Neural progenitor cell (in vitro differentiated cells): ENCODE measurements at regions not wholly inside any gene's neighbourhood (a gene's known extent, or its start where the extent isn't known, plus 50 kb on each side); places are given as distances from the start of the nearest gene placed in this dataset.

Experiments used
- DNase-seq: peaks from one replicate; pipeline ENCODE4 v3.0.0-alpha.2; 2016; ENCODE audit warnings: low spot score
- H2AFZ ChIP-seq: fragments of 200-600 bp; sonication (generic); replicated peaks from 2 replicates; pipeline ENCODE4 v1.6.1; 2016; ENCODE audit warnings: antibody characterized with exemption
- H3F3A ChIP-seq: fragments of 200-600 bp; sonication (generic); 2 replicates; pipeline ENCODE4 v1.6.1; 2016; ENCODE audit warnings: antibody characterized with exemption, low read depth
- H3K27ac ChIP-seq: fragments of 200-600 bp; sonication (generic); 2 replicates; pipeline ENCODE4 v1.5.1; 2016; ENCODE audit warnings: mild to moderate bottlenecking
- H3K27me3 ChIP-seq: fragments of 200-600 bp; sonication (generic); 2 replicates; pipeline ENCODE4 v1.6.1; 2016; ENCODE audit warnings: mild to moderate bottlenecking, moderate library complexity
- H3K36me3 ChIP-seq: fragments of 200-600 bp; sonication (generic); 2 replicates; pipeline ENCODE4 v1.5.1; 2016
- H3K4me1 ChIP-seq: fragments of 200-600 bp; sonication (generic); 2 replicates; pipeline ENCODE4 v1.6.1; 2016; ENCODE audit warnings: mixed run types
- H3K4me2 ChIP-seq: fragments of 200-600 bp; sonication (generic); 2 replicates; pipeline ENCODE4 v1.6.1; 2016
- H3K4me3 ChIP-seq: fragments of 200-600 bp; sonication (generic); 2 replicates; pipeline ENCODE4 v1.5.1; 2016
- H3K79me2 ChIP-seq: fragments of 200-600 bp; sonication (generic); 2 replicates; pipeline ENCODE4 v1.6.1; 2016; ENCODE audit warnings: low read depth
- H3K9ac ChIP-seq: fragments of 200-600 bp; sonication (generic); 2 replicates; pipeline ENCODE4 v1.6.1; 2016
- H3K9me3 ChIP-seq: fragments of 200-600 bp; sonication (generic); 2 replicates; pipeline ENCODE4 v1.5.1; 2016; ENCODE audit warnings: low read depth
- H4K20me1 ChIP-seq: fragments of 200-600 bp; sonication (generic); 2 replicates; pipeline ENCODE4 v1.6.1; 2016; ENCODE audit warnings: low read depth
- H3K27ac Mint-ChIP-seq: 3 replicates; pipeline ENCODE4 v1.8.0; 2021; ENCODE audit warnings: mixed read lengths
- H3K27me3 Mint-ChIP-seq: 2 replicates; pipeline ENCODE4 v1.8.0; 2022; ENCODE audit warnings: low read depth, mild to moderate bottlenecking, inconsistent platforms, moderate library complexity, mixed read lengths; ENCODE audit not compliant: insufficient read depth
- H3K36me3 Mint-ChIP-seq: 3 replicates; pipeline ENCODE4 v1.8.0; 2021; ENCODE audit warnings: mixed read lengths
- H3K4me1 Mint-ChIP-seq: 3 replicates; pipeline ENCODE4 v1.8.0; 2021; ENCODE audit warnings: mixed read lengths
- H3K4me3 Mint-ChIP-seq: 3 replicates; pipeline ENCODE4 v1.8.0; 2021; ENCODE audit warnings: mild to moderate bottlenecking, moderate library complexity, mixed read lengths
- H3K9me3 Mint-ChIP-seq: 3 replicates; pipeline ENCODE4 v1.8.0; 2020; ENCODE audit warnings: mixed read lengths
- EZH2 ChIP-seq: fragments of 200-600 bp; sonication (generic); IDR thresholded peaks from 2 replicates; pipeline ENCODE4 v1.6.1; 2017; ENCODE audit warnings: antibody characterized with exemption, mild to moderate bottlenecking, moderate library complexity
- EZH2phosphoT487 ChIP-seq: fragments of 200-600 bp; sonication (generic); IDR thresholded peaks from 2 replicates; pipeline ENCODE4 v1.6.1; 2017; ENCODE audit warnings: antibody characterized with exemption
- TF ChIP-seq, protein P1 (sequence below): fragments of 200-600 bp; sonication (generic); IDR thresholded peaks from 2 replicates; pipeline ENCODE4 v1.5.1; 2017; ENCODE audit warnings: antibody characterized with exemption, mild to moderate bottlenecking

DNA sequence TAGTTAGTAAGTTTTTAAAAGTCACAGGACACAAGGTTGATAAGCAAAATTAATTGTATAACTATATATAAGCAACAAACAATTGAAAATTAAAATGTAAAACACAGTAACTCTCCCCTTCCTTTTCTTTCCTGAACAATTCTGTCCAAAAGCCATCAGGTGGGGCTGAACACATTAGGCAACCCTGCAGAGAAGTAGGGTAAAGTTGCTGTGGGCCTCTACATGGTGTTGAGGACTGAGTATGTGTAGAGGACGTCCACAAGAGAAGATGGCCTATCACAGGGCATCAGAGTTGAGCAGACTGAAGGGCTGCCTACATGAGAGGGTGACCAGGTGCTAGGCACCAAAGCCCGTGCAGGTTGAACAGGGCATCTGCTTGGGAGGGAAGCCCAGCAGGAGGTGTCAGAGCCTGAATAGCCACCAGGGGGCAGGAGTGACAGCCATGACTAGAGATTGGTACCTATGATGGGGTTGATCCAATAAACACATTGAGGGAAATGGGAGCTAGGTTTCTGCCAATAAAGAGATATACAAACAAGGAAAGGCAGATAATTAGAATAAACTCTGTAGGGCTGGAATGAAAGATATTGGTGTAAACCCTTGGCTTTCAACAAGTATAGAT is 415.1 kb downstream of the NPIPA8 start:
- no peak overlapping the region for H3K9ac ChIP-seq
- H3F3A ChIP-seq: peaks cover 1% of the 10 kb centered on the region
- Mint-ChIP-seq H3K4me1 (peaks cover 5% of the 10 kb centered on the region), H3K27ac (no peak overlapping the region), H3K4me3 (no peak overlapping the region), H3K9me3 (peaks cover 25% of the 10 kb centered on the region), H3K27me3 (no peaks in the 10 kb centered on the region), H3K36me3 (no peaks in the 10 kb centered on the region)
- H3K9me3 ChIP-seq: peaks cover 5% of the 10 kb centered on the region
- peaks cover 4% of the 10 kb centered on the region for H3K4me1 ChIP-seq
- no peaks in the 10 kb centered on the region for H3K79me2 ChIP-seq
- H3K27ac ChIP-seq: no peak overlapping the region
- no peak overlapping the region for H2AFZ ChIP-seq
- peak; percentile 40 for DNase-seq
- no peak overlapping the region for H3K4me3 ChIP-seq
- H3K36me3 ChIP-seq: no peaks in the 10 kb centered on the region
- H3K27me3 ChIP-seq: no peaks in the 10 kb centered on the region
- no peak for TF ChIP-seq EZH2phosphoT487
- no peak for TF ChIP-seq EZH2
- TF ChIP-seq, protein P1, sequence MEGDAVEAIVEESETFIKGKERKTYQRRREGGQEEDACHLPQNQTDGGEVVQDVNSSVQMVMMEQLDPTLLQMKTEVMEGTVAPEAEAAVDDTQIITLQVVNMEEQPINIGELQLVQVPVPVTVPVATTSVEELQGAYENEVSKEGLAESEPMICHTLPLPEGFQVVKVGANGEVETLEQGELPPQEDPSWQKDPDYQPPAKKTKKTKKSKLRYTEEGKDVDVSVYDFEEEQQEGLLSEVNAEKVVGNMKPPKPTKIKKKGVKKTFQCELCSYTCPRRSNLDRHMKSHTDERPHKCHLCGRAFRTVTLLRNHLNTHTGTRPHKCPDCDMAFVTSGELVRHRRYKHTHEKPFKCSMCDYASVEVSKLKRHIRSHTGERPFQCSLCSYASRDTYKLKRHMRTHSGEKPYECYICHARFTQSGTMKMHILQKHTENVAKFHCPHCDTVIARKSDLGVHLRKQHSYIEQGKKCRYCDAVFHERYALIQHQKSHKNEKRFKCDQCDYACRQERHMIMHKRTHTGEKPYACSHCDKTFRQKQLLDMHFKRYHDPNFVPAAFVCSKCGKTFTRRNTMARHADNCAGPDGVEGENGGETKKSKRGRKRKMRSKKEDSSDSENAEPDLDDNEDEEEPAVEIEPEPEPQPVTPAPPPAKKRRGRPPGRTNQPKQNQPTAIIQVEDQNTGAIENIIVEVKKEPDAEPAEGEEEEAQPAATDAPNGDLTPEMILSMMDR: peak; percentile 48
- H3K4me2 ChIP-seq: no peak overlapping the region
- no peaks in the 10 kb centered on the region for H4K20me1 ChIP-seq

DNA sequence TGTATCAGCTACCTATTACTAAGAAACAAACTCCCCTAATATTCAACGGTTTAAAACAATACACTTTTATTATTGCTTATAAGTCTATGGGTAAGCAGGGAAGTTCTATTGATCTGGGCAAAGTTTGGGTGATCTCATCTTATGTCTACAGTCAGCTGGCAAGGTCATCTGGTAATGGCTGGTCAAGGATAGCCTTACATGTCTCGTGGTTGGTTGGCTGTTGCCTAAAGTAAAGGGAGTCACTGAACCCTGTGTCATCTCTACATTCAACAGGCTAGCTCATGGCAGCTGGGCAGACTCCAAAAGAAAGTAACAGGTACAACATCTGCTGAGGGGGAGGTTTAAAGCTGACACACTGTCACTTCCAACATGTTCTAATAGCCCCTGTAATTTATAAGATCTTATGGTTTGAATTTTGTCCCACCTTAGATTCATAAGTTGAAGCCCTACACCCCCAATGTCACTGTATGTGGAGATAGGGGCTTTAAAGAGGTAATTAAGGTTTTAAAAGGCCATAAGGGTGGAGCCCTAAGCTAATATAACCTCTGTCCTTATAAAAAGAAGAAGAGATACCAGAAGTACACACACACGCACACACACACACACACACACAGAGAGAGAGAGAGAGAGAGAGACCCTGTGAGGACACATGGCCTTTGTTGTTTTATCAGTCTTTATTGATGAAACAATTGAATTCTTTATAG is 419.1 kb downstream of the NPIPA8 start:
- no peak overlapping the region for H3K4me3 Mint-ChIP-seq
- no peak overlapping the region for H2AFZ ChIP-seq
- no peak overlapping the region for H3K4me3 ChIP-seq
- H3K27me3 Mint-ChIP-seq: no peaks in the 10 kb centered on the region
- DNase-seq: no peak
- no peak overlapping the region for H3K27ac ChIP-seq
- H3K4me1 ChIP-seq: no peaks in the 10 kb centered on the region
- no peaks in the 10 kb centered on the region for H3K79me2 ChIP-seq
- H4K20me1 ChIP-seq: no peaks in the 10 kb centered on the region
- H3K4me1 Mint-ChIP-seq: no peaks in the 10 kb centered on the region
- no peak overlapping the region for H3K9ac ChIP-seq
- TF ChIP-seq EZH2 (no peak), EZH2phosphoT487 (no peak)
- TF ChIP-seq, protein P1: no peak
- H3K9me3 Mint-ChIP-seq: peaks cover 31% of the 10 kb centered on the region
- no peak overlapping the region for H3K27ac Mint-ChIP-seq
- no peaks in the 10 kb centered on the region for H3K36me3 ChIP-seq
- peaks cover 5% of the 10 kb centered on the region for H3K9me3 ChIP-seq
- no peaks in the 10 kb centered on the region for H3F3A ChIP-seq
- H3K36me3 Mint-ChIP-seq: no peaks in the 10 kb centered on the region
- no peak overlapping the region for H3K4me2 ChIP-seq
- no peaks in the 10 kb centered on the region for H3K27me3 ChIP-seq

DNA sequence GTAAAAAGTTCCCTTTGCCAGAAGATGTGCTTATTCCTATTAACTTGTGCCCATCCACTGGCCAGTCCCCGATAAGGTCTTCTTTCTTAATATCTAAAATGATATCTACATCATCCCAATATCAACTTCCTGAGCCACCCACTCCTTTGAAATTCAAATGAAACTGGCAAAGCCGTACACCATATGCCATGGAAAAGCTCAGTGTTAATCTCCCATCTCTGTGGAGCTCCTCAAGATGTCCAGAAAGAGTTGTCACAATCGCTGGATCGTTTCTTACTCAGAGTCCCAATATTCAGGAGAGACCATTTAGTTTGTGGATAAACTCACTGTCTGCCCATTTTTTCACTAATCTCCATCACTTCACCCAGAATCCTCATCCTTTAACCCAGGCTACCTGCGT is 420.7 kb downstream of the NPIPA8 start:
- H3K9me3 ChIP-seq: peaks cover 5% of the 10 kb centered on the region
- no peak overlapping the region for H2AFZ ChIP-seq
- no peaks in the 10 kb centered on the region for H3K4me1 Mint-ChIP-seq
- H3K27me3 Mint-ChIP-seq: no peaks in the 10 kb centered on the region
- H3K36me3 ChIP-seq: no peaks in the 10 kb centered on the region
- peaks cover 28% of the 10 kb centered on the region for H3K9me3 Mint-ChIP-seq
- no peaks in the 10 kb centered on the region for H4K20me1 ChIP-seq
- H3K4me3 ChIP-seq: no peak overlapping the region
- H3K9ac ChIP-seq: no peak overlapping the region
- H3K79me2 ChIP-seq: no peaks in the 10 kb centered on the region
- DNase-seq: no peak
- no peaks in the 10 kb centered on the region for H3K27me3 ChIP-seq
- no peaks in the 10 kb centered on the region for H3K36me3 Mint-ChIP-seq
- H3K27ac Mint-ChIP-seq: no peak overlapping the region
- no peaks in the 10 kb centered on the region for H3K4me1 ChIP-seq
- no peak for TF ChIP-seq EZH2
- TF ChIP-seq EZH2phosphoT487: no peak
- TF ChIP-seq, protein P1: no peak
- H3K4me2 ChIP-seq: no peak overlapping the region
- H3K27ac ChIP-seq: no peak overlapping the region
- no peaks in the 10 kb centered on the region for H3F3A ChIP-seq
- no peak overlapping the region for H3K4me3 Mint-ChIP-seq
